ENCODE measurements at regions not wholly inside any gene's neighbourhood (a gene's known extent, or its start where the extent isn't known, plus 50 kb on each side); places are given as distances from the start of the nearest gene placed in this dataset.

GRCh38 chr1:208782186-208782585, 538.0 kb upstream of the PLXNA2 start:
- ATAC-seq (no peak), DNase-seq (no peak)

- ATAC-seq (no peak), DNase-seq (no peak)
These were observed 541.4 kb upstream of the PLXNA2 start for GRCh38 chr1:208785629-208786028.

GRCh38 chr1:208787219-208787618, 543.0 kb upstream of the PLXNA2 start:
- ATAC-seq (no peak), DNase-seq (no peak)

GRCh38 chr1:208788013-208788540, 543.9 kb upstream of the PLXNA2 start:
- DNase-seq, result no peak
- ATAC-seq, result no peak

GRCh38 chr1:208791456-208791855, 547.3 kb upstream of the PLXNA2 start:
- ATAC-seq (no peak), DNase-seq (no peak)

GRCh38 chr1:208793861-208794345, 549.7 kb upstream of the PLXNA2 start:
- DNase-seq (no peak), ATAC-seq (no peak)

GRCh38 chr1:208799186-208799585, 555.0 kb upstream of the PLXNA2 start:
- ATAC-seq (no peak), DNase-seq (no peak)

GRCh38 chr1:208803011-208803811, 559.0 kb upstream of the PLXNA2 start:
- DNase-seq (no peak), ATAC-seq (no peak)

- ATAC-seq (no peak), DNase-seq (no peak)
These were observed 563.4 kb upstream of the PLXNA2 start for GRCh38 chr1:208807446-208808127.

- ATAC-seq (no peak), DNase-seq (no peak)
These were observed 564.1 kb upstream of the PLXNA2 start for GRCh38 chr1:208808301-208808700.

- DNase-seq (no peak), ATAC-seq (no peak)
These were observed 565.7 kb upstream of the PLXNA2 start for GRCh38 chr1:208809876-208810275.

- no peak for DNase-seq
- ATAC-seq, result no peak
These were observed 574.7 kb upstream of the PLXNA2 start for GRCh38 chr1:208818770-208819445.

GRCh38 chr1:208820580-208821212, 576.5 kb upstream of the PLXNA2 start:
- ATAC-seq (no peak), DNase-seq (no peak)

GRCh38 chr1:208821939-208822338, 577.8 kb upstream of the PLXNA2 start:
- no peak for ATAC-seq

GRCh38 chr1:208825300-208825699, 581.1 kb upstream of the PLXNA2 start:
- no peak for ATAC-seq

More at GRCh38 chr1:208821939-208822338, 577.8 kb upstream of the PLXNA2 start:
- no peak for DNase-seq

GRCh38 chr1:208829595-208829994, 585.4 kb upstream of the PLXNA2 start:
- no peak for ATAC-seq
- no peak for DNase-seq

More at GRCh38 chr1:208825300-208825699, 581.1 kb upstream of the PLXNA2 start:
- DNase-seq, result no peak

GRCh38 chr1:208834381-208835096, 590.4 kb upstream of the PLXNA2 start:
- DNase-seq, result no peak
- ATAC-seq, result no peak

- ATAC-seq, result no peak
- no peak for DNase-seq
These were observed 590.9 kb upstream of the PLXNA2 start for GRCh38 chr1:208835097-208835463.

GRCh38 chr1:208835781-208836180, 591.6 kb upstream of the PLXNA2 start:
- DNase-seq (no peak), ATAC-seq (no peak)

- no peak for ATAC-seq
These were observed 593.1 kb upstream of the PLXNA2 start for GRCh38 chr1:208837242-208837641.

GRCh38 chr1:208841436-208841835, 597.3 kb upstream of the PLXNA2 start:
- DNase-seq (no peak), ATAC-seq (no peak)

More at GRCh38 chr1:208837242-208837641, 593.1 kb upstream of the PLXNA2 start:
- no peak for DNase-seq
